CD14-positive monocyte (primary cell): ENCODE measurements at regions not wholly inside any gene's neighbourhood (a gene's known extent, or its start where the extent isn't known, plus 50 kb on each side); places are given as distances from the start of the nearest gene placed in this dataset.
"Not testable (repeated sequence)": the region's sequence is repeated elsewhere in the genome, so short reads cannot be mapped to it uniquely, and the experiment has no call there.

Experiments used
- DNase-seq, 3 donors: peaks; one replicate each; pipeline ENCODE4 v3.0.0-alpha.2; 2011 to 2022
- H2AFZ ChIP-seq: 2 replicates; pipeline ENCODE4 v1.6.0; 2012; ENCODE audit warnings: mild to moderate bottlenecking, low read depth, low read length, inconsistent platforms; ENCODE audit not compliant: insufficient read depth, poor library complexity, severe bottlenecking
- H3K27ac ChIP-seq, 2 donors: 1 replicate in 1 of 2; 2 replicates in 1 of 2; pipeline ENCODE4 v1.5.1; 2012 to 2013; ENCODE audit warnings: low read length in 2 of 2, control low read depth in 1 of 2, inconsistent platforms in 1 of 2, low read depth in 1 of 2, mild to moderate bottlenecking in 1 of 2
- H3K27me3 ChIP-seq, 2 donors: one replicate each; pipeline versions ENCODE4 v1.6.0 to v1.6.1; 2011 to 2013; ENCODE audit warnings: low read length in 2 of 2; ENCODE audit not compliant: control insufficient read depth in 2 of 2, insufficient read depth in 2 of 2
- H3K36me3 ChIP-seq, 2 donors: replicated peaks in 1 of 2; 1 replicate in 1 of 2; 2 replicates in 1 of 2; pipeline versions ENCODE4 v1.5.1 to v1.6.1; 2012 to 2013; ENCODE audit warnings: low read length in 2 of 2, control low read depth in 1 of 2, inconsistent platforms in 1 of 2, mild to moderate bottlenecking in 1 of 2; ENCODE audit not compliant: insufficient read depth in 2 of 2, control insufficient read depth in 1 of 2
- H3K4me1 ChIP-seq, 2 donors: 1 replicate in 1 of 2; 2 replicates in 1 of 2; pipeline versions ENCODE4 v1.5.1 to v1.6.1; 2012 to 2013; ENCODE audit warnings: low read length in 2 of 2, control low read depth in 1 of 2, inconsistent platforms in 1 of 2, mild to moderate bottlenecking in 1 of 2, moderate library complexity in 1 of 2; ENCODE audit not compliant: insufficient read depth in 2 of 2, control insufficient read depth in 1 of 2
- H3K4me2 ChIP-seq: replicated peaks from 2 replicates; pipeline ENCODE3; 2012; ENCODE audit warnings: low read length, moderate library complexity, mild to moderate bottlenecking; ENCODE audit not compliant: poor library complexity, severe bottlenecking; ENCODE audit errors: extremely low read depth
- H3K4me3 ChIP-seq, 3 experiments: fragments of 200-600 bp in 1 of 3; sonication (generic) in 1 of 3; replicated peaks in 1 of 3; 1 replicate in 2 of 3; 2 replicates in 1 of 3; pipeline ENCODE4 v1.5.1; 2011 to 2013; ENCODE audit warnings: low read length in 3 of 3, mild to moderate bottlenecking in 3 of 3, control low read depth in 2 of 3, low read depth in 2 of 3, inconsistent platforms in 1 of 3, moderate library complexity in 1 of 3
- H3K79me2 ChIP-seq: 2 replicates; pipeline ENCODE4 v1.6.0; 2012; ENCODE audit warnings: mild to moderate bottlenecking, control low read depth, inconsistent platforms, low read length, moderate library complexity; ENCODE audit not compliant: insufficient read depth
- H3K9ac ChIP-seq: 2 replicates; pipeline ENCODE4 v1.6.0; 2017; ENCODE audit warnings: low read length, mild to moderate bottlenecking; ENCODE audit not compliant: insufficient read depth, poor library complexity, severe bottlenecking
- H3K9me3 ChIP-seq, 2 donors: replicated peaks in 1 of 2; 1 replicate in 1 of 2; 2 replicates in 1 of 2; pipeline versions ENCODE4 v1.5.1 to v1.6.1; 2012 to 2013; ENCODE audit warnings: low read length in 2 of 2, control low read depth in 1 of 2; ENCODE audit not compliant: control insufficient read depth in 1 of 2, insufficient read depth in 1 of 2
- H4K20me1 ChIP-seq: 2 replicates; pipeline ENCODE4 v1.6.0; 2012; ENCODE audit warnings: mild to moderate bottlenecking, low read length, control low read depth, moderate library complexity; ENCODE audit not compliant: insufficient read depth
- H3K27ac Mint-ChIP-seq, 7 donors: one replicate each; pipeline ENCODE4 v1.8.0; 2020; ENCODE audit warnings: mild to moderate bottlenecking in 7 of 7, mixed read lengths in 7 of 7, moderate library complexity in 6 of 7, inconsistent platforms in 2 of 7
- H3K27me3 Mint-ChIP-seq, 3 donors: one replicate each; pipeline ENCODE4 v1.8.0; 2021 to 2022; ENCODE audit warnings: low read depth in 3 of 3, mild to moderate bottlenecking in 3 of 3, mixed read lengths in 3 of 3, moderate library complexity in 3 of 3, inconsistent platforms in 1 of 3
- H3K36me3 Mint-ChIP-seq, 2 donors: one replicate each; pipeline ENCODE4 v1.8.0; 2020; ENCODE audit warnings: mixed read lengths in 2 of 2, inconsistent platforms in 1 of 2, mild to moderate bottlenecking in 1 of 2
- H3K4me1 Mint-ChIP-seq: one replicate; pipeline ENCODE4 v1.8.0; 2020; ENCODE audit warnings: mild to moderate bottlenecking, mixed read lengths
- H3K4me3 Mint-ChIP-seq, 2 donors: one replicate each; pipeline ENCODE4 v1.8.0; 2020; ENCODE audit warnings: mild to moderate bottlenecking in 2 of 2, mixed read lengths in 2 of 2, moderate library complexity in 1 of 2
- H3K9me3 Mint-ChIP-seq, 7 donors: one replicate each; pipeline ENCODE4 v1.8.0; 2020 to 2022; ENCODE audit warnings: mixed read lengths in 7 of 7, mild to moderate bottlenecking in 6 of 7, moderate library complexity in 6 of 7, inconsistent platforms in 2 of 7
- CTCF ChIP-seq: fragments of 200-600 bp; IDR thresholded peaks from one replicate; pipeline ENCODE4 v1.8.0; 2022; ENCODE audit warnings: antibody characterized with exemption, mild to moderate bottlenecking
- WGBS: methylation state at CpG from one replicate; pipeline ENCODE4 v1.1.5; 2013; ENCODE audit warnings: missing lambda C conversion rate; ENCODE audit not compliant: insufficient coverage; 5-methylcytosine and 5-hydroxymethylcytosine counted together
- intact Hi-C, 2 donors: fragments of 100-400 bp; cut with micrococcal nuclease; formaldehyde crosslinking; loops; one replicate each; pipeline versions ENCODE4 v1.15.0 to v1.15.1; 2023

- H3K27me3 Mint-ChIP-seq: no peaks in the 10 kb centered on the region
- Histone ChIP-seq H3K9me3 (peaks cover 7 to 8% of the 10 kb centered on the region in 2 donors), H3K4me2 (no peak overlapping the region), H3K27ac (no peak overlapping the region), H3K79me2 (no peaks in the 10 kb centered on the region), H3K4me3 (no peak overlapping the region), H3K36me3 (no peaks in the 10 kb centered on the region), H4K20me1 (no peaks in the 10 kb centered on the region), H3K4me1 (no peaks in the 10 kb centered on the region), H3K27me3 (no peaks in the 10 kb centered on the region), H2AFZ (no peak overlapping the region), H3K9ac (no peak overlapping the region)
- no peak for TF ChIP-seq CTCF
- no peaks in the 10 kb centered on the region for H3K36me3 Mint-ChIP-seq
- no CpG with 5 or more reads among the region's 1 CpG for WGBS
- no peak for DNase-seq
- H3K27ac Mint-ChIP-seq: no peak overlapping the region
- H3K4me1 Mint-ChIP-seq: no peaks in the 10 kb centered on the region
- intact Hi-C loops: no loop called here
- H3K4me3 Mint-ChIP-seq: no peak overlapping the region
- peaks cover 2 to 10% (median 7%) of the 10 kb centered on the region in 7 donors for H3K9me3 Mint-ChIP-seq
These were observed 1386.3 kb downstream of the LRFN5 start for GRCh38 chr14:42992930-42993329.

GRCh38 chr14:42980419-42980818 is 1373.7 kb downstream of the LRFN5 start:
- H2AFZ ChIP-seq: no peak overlapping the region
- H3K9ac ChIP-seq: no peak overlapping the region
- peaks cover 0 to 19% (median 2%) of the 10 kb centered on the region in 7 donors for H3K9me3 Mint-ChIP-seq
- no CpG with 5 or more reads among the region's 1 CpG for WGBS
- TF ChIP-seq CTCF: no peak
- intact Hi-C loops: no loop called here
- no peak overlapping the region for H3K27ac ChIP-seq
- H3K27me3 Mint-ChIP-seq: no peaks in the 10 kb centered on the region
- H3K4me1 ChIP-seq: no peaks in the 10 kb centered on the region
- no peaks in the 10 kb centered on the region for H3K27me3 ChIP-seq
- no peaks in the 10 kb centered on the region for H3K4me1 Mint-ChIP-seq
- H3K4me3 Mint-ChIP-seq: no peak overlapping the region
- H3K9me3 ChIP-seq: peaks cover 2 to 4% of the 10 kb centered on the region in 2 donors
- H3K36me3 Mint-ChIP-seq: no peaks in the 10 kb centered on the region
- no peak overlapping the region for H3K4me3 ChIP-seq
- H3K4me2 ChIP-seq: no peak overlapping the region
- H3K79me2 ChIP-seq: no peaks in the 10 kb centered on the region
- no peak for DNase-seq
- no peak overlapping the region for H3K27ac Mint-ChIP-seq
- H3K36me3 ChIP-seq: no peaks in the 10 kb centered on the region
- H4K20me1 ChIP-seq: no peaks in the 10 kb centered on the region

- H2AFZ ChIP-seq, H3K9ac ChIP-seq, H3K27ac ChIP-seq, H3K79me2 ChIP-seq, H4K20me1 ChIP-seq, H3K27me3 ChIP-seq, H3K4me1 Mint-ChIP-seq, DNase-seq, intact Hi-C loops, H3K27me3 Mint-ChIP-seq, H3K27ac Mint-ChIP-seq, H3K36me3 ChIP-seq, H3K4me3 ChIP-seq, H3K4me1 ChIP-seq, H3K4me3 Mint-ChIP-seq, H3K9me3 ChIP-seq, H3K4me2 ChIP-seq, H3K36me3 Mint-ChIP-seq: not testable (repeated sequence)
- 94% methylated on average over 10 of the region's 21 CpGs for WGBS
- peaks cover 2 to 15% (median 4%) of the 10 kb centered on the region in 7 donors for H3K9me3 Mint-ChIP-seq
These were observed 1366.5 kb downstream of the LRFN5 start for GRCh38 chr14:42973171-42973570.
